H1 (cell line): ENCODE measurements at regions not wholly inside any gene's neighbourhood (a gene's known extent, or its start where the extent isn't known, plus 50 kb on each side); places are given as distances from the start of the nearest gene placed in this dataset.

Experiments used
- CTCF ChIA-PET: fragments of 300-600 bp; sonication (Branson Sonifier 250); formaldehyde crosslinking; loops from one replicate; lab custom pipeline; 2021; ENCODE audit not compliant: partially characterized antibody; lab: Charles Lee
- POLR2A ChIA-PET: fragments of 300-600 bp; sonication (Branson Sonifier 250); formaldehyde crosslinking; loops from one replicate; lab custom pipeline; 2021; ENCODE audit warnings: inconsistent platforms; ENCODE audit not compliant: partially characterized antibody; lab: Charles Lee
- DNase-seq, 2 experiments: peaks; one replicate each; pipeline versions ENCODE4 v3.0.0 to v3.0.0-alpha.2; 2010 to 2022; ENCODE audit warnings: low spot score in 2 of 2, low read depth in 1 of 2, mixed read lengths in 1 of 2
- FAIRE-seq: peaks from 2 replicates; lab custom pipeline; 2011; peaks lifted over from hg19 to GRCh38; lab: Jason Lieb, UNC
- H2AFZ ChIP-seq: 2 replicates; pipeline ENCODE4 v1.8.1; 2012; ENCODE audit warnings: low read length, inconsistent platforms
- H2AK5ac ChIP-seq: 2 replicates; pipeline ENCODE4 v1.6.1; 2013; ENCODE audit warnings: low read depth, low read length
- H2BK120ac ChIP-seq: replicated peaks from 2 replicates; pipeline ENCODE3; 2013; ENCODE audit warnings: low read depth, low read length, inconsistent platforms
- H2BK12ac ChIP-seq: 2 replicates; pipeline ENCODE4 v1.6.1; 2013; ENCODE audit warnings: low read depth, low read length
- H2BK15ac ChIP-seq: 2 replicates; pipeline ENCODE4 v1.6.1; 2013; ENCODE audit warnings: low read length
- H2BK20ac ChIP-seq: 2 replicates; pipeline ENCODE4 v1.6.1; 2013; ENCODE audit warnings: low read length
- H2BK5ac ChIP-seq: 2 replicates; pipeline ENCODE4 v1.6.1; 2013; ENCODE audit warnings: low read depth, low read length
- H3K14ac ChIP-seq: 2 replicates; pipeline ENCODE4 v1.6.1; 2013; ENCODE audit warnings: inconsistent platforms; ENCODE audit not compliant: insufficient read length
- H3K18ac ChIP-seq: 2 replicates; pipeline ENCODE4 v1.6.1; 2013; ENCODE audit warnings: low read length; ENCODE audit errors: extremely low read depth
- H3K23ac ChIP-seq: 2 replicates; pipeline ENCODE4 v1.6.1; 2013; ENCODE audit warnings: inconsistent platforms; ENCODE audit not compliant: insufficient read length
- H3K23me2 ChIP-seq: 2 replicates; pipeline ENCODE4 v1.6.1; 2013; ENCODE audit warnings: low read depth, low read length
- H3K27ac ChIP-seq: 2 replicates; pipeline ENCODE4 v1.6.1; 2011; ENCODE audit warnings: low read depth, low read length, inconsistent platforms
- H3K27me3 ChIP-seq, 4 experiments: replicated peaks in 1 of 4; 1 replicate in 1 of 4; 2 replicates in 3 of 4; pipeline versions ENCODE4 v1.6.1 to v1.8.1; 2011 to 2013; ENCODE audit warnings: low read length in 3 of 4, mild to moderate bottlenecking in 3 of 4, inconsistent platforms in 2 of 4, mixed read lengths in 2 of 4, moderate library complexity in 1 of 4; ENCODE audit not compliant: control insufficient read depth in 3 of 4, insufficient read depth in 3 of 4; ENCODE audit errors: extremely low read depth in 1 of 4
- H3K36me3 ChIP-seq, 4 experiments: 2 replicates each; pipeline versions ENCODE4 v1.6.1 to v1.8.1; 2011 to 2013; ENCODE audit warnings: mild to moderate bottlenecking in 4 of 4, low read length in 3 of 4, moderate library complexity in 2 of 4, control low read depth in 1 of 4, inconsistent platforms in 1 of 4; ENCODE audit not compliant: insufficient read depth in 4 of 4, control insufficient read depth in 2 of 4
- H3K4ac ChIP-seq: replicated peaks from 2 replicates; pipeline ENCODE3; 2013; ENCODE audit warnings: low read length, low read depth, mixed read lengths, inconsistent platforms; ENCODE audit not compliant: insufficient read length
- H3K4me1 ChIP-seq, 4 experiments: replicated peaks in 1 of 4; 1 replicate in 1 of 4; 2 replicates in 3 of 4; pipeline versions ENCODE4 v1.6.1 to v1.8.1; 2011 to 2013; ENCODE audit warnings: low read length in 3 of 4, inconsistent platforms in 2 of 4, mixed read lengths in 1 of 4; ENCODE audit not compliant: insufficient read depth in 4 of 4, control insufficient read depth in 3 of 4
- H3K4me2 ChIP-seq, 2 experiments: 2 replicates each; pipeline versions ENCODE4 v1.6.1 to v1.8.1; 2011 to 2013; ENCODE audit warnings: low read depth in 2 of 2, low read length in 2 of 2, control low read depth in 1 of 2, inconsistent platforms in 1 of 2, mild to moderate bottlenecking in 1 of 2; ENCODE audit not compliant: insufficient read depth in 1 of 2
- H3K4me3 ChIP-seq, 4 experiments: fragments of 200-600, 300-600 bp in 1 of 4; sonication (generic), shearing (Covaris generic), sonication (Bioruptor Twin) in 1 of 4; 2 replicates each; pipeline versions ENCODE4 v1.5.1 to v1.8.1; 2011 to 2016; ENCODE audit warnings: low read length in 4 of 4, low read depth in 3 of 4, control low read depth in 2 of 4, inconsistent platforms in 2 of 4, mild to moderate bottlenecking in 2 of 4, mixed read lengths in 1 of 4, moderate library complexity in 1 of 4; ENCODE audit not compliant: insufficient read depth in 2 of 4; ENCODE audit errors: extremely low read depth in 1 of 4
- H3K56ac ChIP-seq: replicated peaks from 2 replicates; pipeline ENCODE3; 2013; ENCODE audit warnings: low read depth, mild to moderate bottlenecking, mixed read lengths, low read length, inconsistent platforms; ENCODE audit not compliant: insufficient read length
- H3K79me1 ChIP-seq: 2 replicates; pipeline ENCODE4 v1.6.1; 2013; ENCODE audit warnings: low read depth, low read length, control low read depth
- H3K79me2 ChIP-seq, 2 experiments: 2 replicates each; pipeline versions ENCODE4 v1.6.1 to v1.8.1; 2012 to 2013; ENCODE audit warnings: low read length in 2 of 2, mild to moderate bottlenecking in 2 of 2, inconsistent platforms in 1 of 2; ENCODE audit not compliant: insufficient read depth in 2 of 2, control insufficient read depth in 1 of 2
- H3K9ac ChIP-seq, 4 experiments: replicated peaks in 1 of 4; 1 replicate in 1 of 4; 2 replicates in 3 of 4; pipeline versions ENCODE4 v1.6.1 to v1.8.1; 2011 to 2013; ENCODE audit warnings: low read depth in 3 of 4, low read length in 3 of 4, control low read depth in 2 of 4, mild to moderate bottlenecking in 2 of 4, moderate library complexity in 2 of 4, inconsistent platforms in 1 of 4; ENCODE audit errors: extremely low read depth in 1 of 4
- H3K9me3 ChIP-seq, 2 experiments: 2 replicates each; pipeline versions ENCODE4 v1.6.1 to v1.8.1; 2012 to 2013; ENCODE audit warnings: mild to moderate bottlenecking in 2 of 2, moderate library complexity in 2 of 2, control low read depth in 1 of 2, inconsistent platforms in 1 of 2, low read depth in 1 of 2, low read length in 1 of 2, mixed read lengths in 1 of 2; ENCODE audit not compliant: insufficient read depth in 2 of 2
- H4K20me1 ChIP-seq, 2 experiments: replicated peaks in 1 of 2; 2 replicates each; pipeline versions ENCODE3 to v1.8.1; 2011 to 2013; ENCODE audit warnings: inconsistent platforms in 2 of 2, low read length in 2 of 2, mild to moderate bottlenecking in 1 of 2; ENCODE audit not compliant: insufficient read depth in 2 of 2, control insufficient read depth in 1 of 2
- H4K5ac ChIP-seq: 2 replicates; pipeline ENCODE4 v1.6.1; 2013; ENCODE audit warnings: low read length, low read depth, mixed read lengths, inconsistent platforms; ENCODE audit not compliant: insufficient read length
- H4K8ac ChIP-seq: 2 replicates; pipeline ENCODE4 v1.8.0; 2013; ENCODE audit warnings: mild to moderate bottlenecking, moderate library complexity, low read length, inconsistent platforms; ENCODE audit not compliant: insufficient read depth; ENCODE audit errors: extremely low read depth
- H4K91ac ChIP-seq: replicated peaks from 2 replicates; pipeline ENCODE3; 2013; ENCODE audit warnings: low read length, mixed read lengths, inconsistent platforms; ENCODE audit not compliant: insufficient read length
- BCL11A ChIP-seq, 2 experiments: IDR thresholded peaks; one replicate each; pipeline ENCODE4 v1.6.1; 2011; ENCODE audit warnings: low read depth in 2 of 2, low read length in 2 of 2, mild to moderate bottlenecking in 2 of 2
- CBX5 ChIP-seq: fragments of 300-800, 300-1000 bp; sonication (generic); IDR thresholded peaks from 2 replicates; pipeline ENCODE4 v1.7.1; 2016; ENCODE audit warnings: antibody characterized with exemption, low read length, low read depth
- CREB1 ChIP-seq: IDR thresholded peaks from 2 replicates; pipeline ENCODE4 v1.6.1; 2012; ENCODE audit warnings: inconsistent platforms
- EGR1 ChIP-seq: IDR thresholded peaks from 2 replicates; pipeline ENCODE4 v1.6.1; 2011; ENCODE audit warnings: low read depth, low read length, borderline replicate concordance
- FOSL1 ChIP-seq: IDR thresholded peaks from 2 replicates; pipeline ENCODE4 v1.6.1; 2011; ENCODE audit warnings: mild to moderate bottlenecking, low read depth, low read length, moderate library complexity; ENCODE audit not compliant: insufficient read depth
- GTF2F1 ChIP-seq: IDR thresholded peaks from 2 replicates; pipeline ENCODE4 v1.6.1; 2012; ENCODE audit warnings: low read depth, low read length, improper control_type of control experiment, borderline replicate concordance
- HDAC2 ChIP-seq, 2 experiments: fragments of 300-600 bp in 1 of 2; sonication (generic) in 1 of 2; IDR thresholded peaks; 2 replicates each; pipeline ENCODE4 v1.6.1; 2011 to 2012; ENCODE audit warnings: low read depth in 2 of 2, low read length in 2 of 2, mild to moderate bottlenecking in 2 of 2, moderate library complexity in 2 of 2, borderline replicate concordance in 1 of 2, inconsistent platforms in 1 of 2
- KDM1A ChIP-seq: fragments of 200-600, 300-600 bp; sonication (generic); IDR thresholded peaks from 2 replicates; pipeline ENCODE4 v1.7.1; 2016; ENCODE audit warnings: mild to moderate bottlenecking, low read length, borderline replicate concordance
- POLR2A ChIP-seq, 2 experiments: IDR thresholded peaks; 1 replicate in 1 of 2; 2 replicates in 1 of 2; pipeline ENCODE4 v1.6.1; 2011; ENCODE audit warnings: low read depth in 2 of 2, low read length in 2 of 2, mild to moderate bottlenecking in 2 of 2; ENCODE audit errors: control extremely low read depth in 1 of 2
- POU5F1 ChIP-seq: IDR thresholded peaks from 2 replicates; pipeline ENCODE4 v1.6.1; 2011; ENCODE audit warnings: low read depth, mild to moderate bottlenecking, low read length, moderate library complexity
- RBBP5 ChIP-seq: IDR thresholded peaks from 2 replicates; pipeline ENCODE4 v1.7.1; 2012; ENCODE audit warnings: low read depth, mild to moderate bottlenecking, inconsistent platforms, low read length, moderate library complexity, borderline replicate concordance
- RFX5 ChIP-seq: IDR thresholded peaks from 2 replicates; pipeline ENCODE4 v1.6.1; 2011; ENCODE audit warnings: low read depth, low read length, improper control_type of control experiment, borderline replicate concordance
- SP2 ChIP-seq: IDR thresholded peaks from 2 replicates; pipeline ENCODE4 v1.6.1; 2012; ENCODE audit warnings: mild to moderate bottlenecking, low read length, inconsistent platforms
- SP4 ChIP-seq: IDR thresholded peaks from 2 replicates; pipeline ENCODE4 v1.6.1; 2012; ENCODE audit warnings: low read length, inconsistent platforms
- SRF ChIP-seq: IDR thresholded peaks from 2 replicates; pipeline ENCODE4 v1.6.1; 2011; ENCODE audit warnings: mild to moderate bottlenecking, low read depth, low read length, moderate library complexity
- WGBS, 2 experiments: shearing (Covaris generic) in 1 of 2; methylation state at CpG; one replicate each; pipeline versions ENCODE4 v1.1.6 to v1.1.7; 2013 to 2015; ENCODE audit warnings: low lambda C conversion rate in 2 of 2, mixed read lengths in 2 of 2, inconsistent platforms in 1 of 2, low coverage in 1 of 2, missing lambda C conversion rate in 1 of 2; ENCODE audit not compliant: insufficient replicate concordance in 2 of 2, insufficient coverage in 1 of 2, insufficient read length in 1 of 2; ENCODE audit errors: extremely low coverage in 1 of 2, missing lambda C conversion rate in 1 of 2; 5-methylcytosine and 5-hydroxymethylcytosine counted together

GRCh38 chr14:23869078-23869719 lies 84.4 kb upstream of the DHRS4 start:
- no peak overlapping the region for H3K23ac ChIP-seq
- no peaks in the 10 kb centered on the region for H3K79me2 ChIP-seq
- 78% methylated on average over 2 of the region's 2 CpGs; no CpG with 5 or more reads in 1 of the 2 experiments for WGBS, 2 experiments
- CTCF ChIA-PET: interaction anchor here (0.7 kb wide), 1 partner anchor 237 kb away, joined by 3 read pairs; no protein-coding TSS in a partner anchor
- peaks cover 37 to 69% of the 10 kb centered on the region in 2 experiments; a peak in 3 of 4 replicates for H3K9me3 ChIP-seq
- H2BK15ac ChIP-seq: no peak overlapping the region
- no peak overlapping the region for H4K91ac ChIP-seq
- no peak overlapping the region for H2BK5ac ChIP-seq
- H3K4me3 ChIP-seq: no peak overlapping the region
- no peak overlapping the region for H4K5ac ChIP-seq
- no peaks in the 10 kb centered on the region for H3K4me1 ChIP-seq
- H3K4ac ChIP-seq: no peak overlapping the region
- no peaks in the 10 kb centered on the region for H3K36me3 ChIP-seq
- no peak overlapping the region for H3K4me2 ChIP-seq
- H3K9ac ChIP-seq: no peak overlapping the region
- no peaks in the 10 kb centered on the region; the same call in 1 of the 2 replicates for H3K23me2 ChIP-seq
- DNase-seq (no peak), FAIRE-seq (no peak)
- no peak overlapping the region for H3K18ac ChIP-seq
- no peak overlapping the region for H2AFZ ChIP-seq
- no peak overlapping the region for H3K27ac ChIP-seq
- H4K8ac ChIP-seq: no peak overlapping the region
- POLR2A ChIA-PET: no interaction called here
- H4K20me1 ChIP-seq: no peaks in the 10 kb centered on the region
- no peak overlapping the region for H3K56ac ChIP-seq
- H3K27me3 ChIP-seq: 0 out of 7 replicates have a peak, but pooled peaks cover 0 to 4% (median 0%) of the 10 kb centered on the region in 4 experiments
- no peak overlapping the region for H3K14ac ChIP-seq
- no peak overlapping the region for H2BK120ac ChIP-seq
- H2BK20ac ChIP-seq: no peak overlapping the region
- no peak overlapping the region for H2BK12ac ChIP-seq
- no peak overlapping the region for H2AK5ac ChIP-seq
- no peaks in the 10 kb centered on the region for H3K79me1 ChIP-seq
- TF ChIP-seq RBBP5 (no peak), POLR2A (IDR thresholded peaks at IDR 0.05; ENCODE audit: control extremely low read depth in 1 of 2, low read depth in 2 of 2, low read length in 2 of 2) (no peak), RFX5 (no peak), SRF (no peak), SP4 (no peak), POU5F1 (no peak), FOSL1 (no peak), CREB1 (no peak), SP2 (no peak), HDAC2 (IDR thresholded peaks at IDR 0.05; ENCODE audit: borderline replicate concordance in 1 of 2, low read depth in 2 of 2, low read length in 2 of 2) (no peak), GTF2F1 (no peak), BCL11A (IDR thresholded peaks at IDR 0.05; ENCODE audit: low read depth in 2 of 2, low read length in 2 of 2) (no peak), KDM1A (no peak), CBX5 (no peak), EGR1 (no peak)
